Endothelial cell of umbilical vein (primary cell): ENCODE measurements at regions not wholly inside any gene's neighbourhood (a gene's known extent, or its start where the extent isn't known, plus 50 kb on each side); places are given as distances from the start of the nearest gene placed in this dataset.
A peak's percentile ranks its signal among the peaks of the same experiment; 100 is the strongest.

ENCODE experiments used
- BruUV-seq: library from RNA; stranded (reverse); fragments of 400-500 nt; replicated peaks from 2 replicates; lab custom pipeline; 2021; lab: Mats Ljungman, UMichigan
- CTCF ChIA-PET: fragments of 300-600, 350-600 bp; sonication (Branson Sonifier 250); formaldehyde crosslinking; loops from one replicate; lab custom pipeline; 2021; ENCODE audit warnings: antibody characterized with exemption, inconsistent platforms; lab: Charles Lee
- POLR2A ChIA-PET: fragments of 300-600, 350-600 bp; sonication (Branson Sonifier 250); formaldehyde crosslinking; loops from one replicate; lab custom pipeline; 2021; ENCODE audit warnings: antibody characterized with exemption, inconsistent platforms; lab: Charles Lee
- DNase-seq: peaks from one replicate; pipeline ENCODE4 v3.0.0-alpha.2; 2011; ENCODE audit warnings: low read depth, low spot score
- FAIRE-seq: peaks from 2 replicates; lab custom pipeline; 2011; peaks lifted over from hg19 to GRCh38; lab: Jason Lieb, UNC
- H2AFZ ChIP-seq: 2 replicates; pipeline ENCODE4 v1.6.0; 2012; ENCODE audit warnings: low read depth, low read length, control low read depth, inconsistent platforms
- H3K27ac ChIP-seq: 2 replicates; pipeline ENCODE4 v1.5.1; 2011; ENCODE audit warnings: low read depth, mild to moderate bottlenecking, control low read depth, low read length, moderate library complexity; ENCODE audit not compliant: insufficient read depth
- H3K27me3 ChIP-seq, 2 experiments: 2 replicates each; pipeline versions ENCODE4 v1.6.0 to v1.6.1; 2011; ENCODE audit warnings: low read length in 2 of 2, mixed read lengths in 1 of 2; ENCODE audit not compliant: control insufficient read depth in 2 of 2, insufficient read depth in 2 of 2
- H3K36me3 ChIP-seq, 2 experiments: 2 replicates in 1 of 2; 3 replicates in 1 of 2; pipeline ENCODE4 v1.5.1; 2011; ENCODE audit warnings: low read length in 2 of 2, mild to moderate bottlenecking in 1 of 2, moderate library complexity in 1 of 2; ENCODE audit not compliant: control insufficient read depth in 2 of 2, insufficient read depth in 2 of 2; ENCODE audit errors: extremely low read depth in 1 of 2
- H3K4me1 ChIP-seq: 3 replicates; pipeline ENCODE4 v1.5.1; 2011; ENCODE audit warnings: mild to moderate bottlenecking, low read length; ENCODE audit not compliant: control insufficient read depth, insufficient read depth; ENCODE audit errors: extremely low read depth
- H3K4me2 ChIP-seq: 2 replicates; pipeline ENCODE4 v1.6.1; 2011; ENCODE audit warnings: low read length, control low read depth, mixed read lengths; ENCODE audit not compliant: insufficient read depth
- H3K4me3 ChIP-seq, 3 experiments: fragments of 200-600 bp in 1 of 3; sonication (generic), shearing (Covaris generic) in 1 of 3; replicated peaks in 1 of 3; 2 replicates each; pipeline ENCODE4 v1.5.1; 2011 to 2016; ENCODE audit warnings: control low read depth in 3 of 3, low read length in 3 of 3, mild to moderate bottlenecking in 2 of 3, inconsistent platforms in 1 of 3, low read depth in 1 of 3, moderate library complexity in 1 of 3; ENCODE audit not compliant: insufficient read depth in 1 of 3
- H3K79me2 ChIP-seq: 2 replicates; pipeline ENCODE4 v1.6.0; 2012; ENCODE audit warnings: low read length, inconsistent platforms; ENCODE audit not compliant: control insufficient read depth, insufficient read depth
- H3K9ac ChIP-seq: replicated peaks from 2 replicates; pipeline ENCODE3; 2011; ENCODE audit warnings: low read length, control low read depth; ENCODE audit not compliant: insufficient read depth; ENCODE audit errors: extremely low read depth
- H3K9me1 ChIP-seq: replicated peaks from 3 replicates; pipeline ENCODE4 v1.6.0; 2011; ENCODE audit warnings: mild to moderate bottlenecking, low read length; ENCODE audit not compliant: control insufficient read depth, insufficient read depth; ENCODE audit errors: extremely low read depth
- H3K9me3 ChIP-seq: replicated peaks from 2 replicates; pipeline ENCODE4 v1.5.1; 2012; ENCODE audit warnings: low read length, inconsistent platforms; ENCODE audit not compliant: control insufficient read depth, insufficient read depth
- H4K20me1 ChIP-seq: replicated peaks from 2 replicates; pipeline ENCODE3; 2011; ENCODE audit warnings: mild to moderate bottlenecking, low read length; ENCODE audit not compliant: control insufficient read depth, insufficient read depth; ENCODE audit errors: extremely low read depth
- EZH2 ChIP-seq: IDR thresholded peaks from 2 replicates; pipeline ENCODE4 v1.6.1; 2012; ENCODE audit warnings: borderline replicate concordance, low read depth, mild to moderate bottlenecking, moderate library complexity, low read length, inconsistent platforms; ENCODE audit not compliant: severe bottlenecking
- FOS ChIP-seq: IDR thresholded peaks from 2 replicates; pipeline ENCODE4 v1.6.1; 2011; ENCODE audit warnings: mild to moderate bottlenecking, low read length, moderate library complexity, borderline replicate concordance; ENCODE audit not compliant: insufficient read depth
- GATA2 ChIP-seq: IDR thresholded peaks from 2 replicates; pipeline ENCODE4 v1.7.0; 2011; ENCODE audit warnings: low read depth, mild to moderate bottlenecking, moderate library complexity, mixed read lengths, low read length; ENCODE audit not compliant: insufficient read length, insufficient read depth
- JUN ChIP-seq: IDR thresholded peaks from 2 replicates; pipeline ENCODE4 v1.6.1; 2011; ENCODE audit warnings: borderline replicate concordance, low read depth; ENCODE audit not compliant: insufficient read length, insufficient read depth
- MYC ChIP-seq: IDR thresholded peaks from one replicate; pipeline ENCODE4 v1.6.1; 2011; ENCODE audit warnings: mild to moderate bottlenecking, low read depth, low read length
- POLR2A ChIP-seq: IDR thresholded peaks from 2 replicates; pipeline ENCODE4 v1.6.1; 2012; ENCODE audit warnings: low read depth, mild to moderate bottlenecking, control low read depth, low read length
- POLR2AphosphoS5 ChIP-seq: IDR thresholded peaks from 2 replicates; pipeline ENCODE4 v1.6.1; 2012; ENCODE audit warnings: low read depth, mild to moderate bottlenecking, control low read depth, low read length, moderate library complexity; ENCODE audit not compliant: insufficient read depth
- dilution Hi-C: fragments of 300-500 bp; cut with MboI; formaldehyde crosslinking; loops from one replicate; pipeline ENCODE4 v1.15.0; 2019; ENCODE audit warnings: low sequenced_read_pairs; ENCODE audit not compliant: extremely low pct_ligation_motif_present
- intact Hi-C: fragments of 100-400 bp; cut with micrococcal nuclease; formaldehyde crosslinking; loops from one replicate; pipeline ENCODE4 v1.10.0; 2022
- TF ChIP-seq, protein P1 (sequence below), 2 donors: IDR thresholded peaks; 1 replicate in 1 of 2; 2 replicates in 1 of 2; pipeline ENCODE4 v1.5.1; 2011; ENCODE audit warnings: low read length in 2 of 2, mild to moderate bottlenecking in 2 of 2, moderate library complexity in 2 of 2, control low read depth in 1 of 2, inconsistent platforms in 1 of 2, low read depth in 1 of 2; ENCODE audit not compliant: insufficient read depth in 1 of 2; ENCODE audit errors: extremely low read depth in 1 of 2
- TF ChIP-seq, protein P2 (sequence below): IDR thresholded peaks from 2 replicates; pipeline ENCODE4 v1.6.1; 2011; ENCODE audit not compliant: insufficient read depth, insufficient read length

DNA sequence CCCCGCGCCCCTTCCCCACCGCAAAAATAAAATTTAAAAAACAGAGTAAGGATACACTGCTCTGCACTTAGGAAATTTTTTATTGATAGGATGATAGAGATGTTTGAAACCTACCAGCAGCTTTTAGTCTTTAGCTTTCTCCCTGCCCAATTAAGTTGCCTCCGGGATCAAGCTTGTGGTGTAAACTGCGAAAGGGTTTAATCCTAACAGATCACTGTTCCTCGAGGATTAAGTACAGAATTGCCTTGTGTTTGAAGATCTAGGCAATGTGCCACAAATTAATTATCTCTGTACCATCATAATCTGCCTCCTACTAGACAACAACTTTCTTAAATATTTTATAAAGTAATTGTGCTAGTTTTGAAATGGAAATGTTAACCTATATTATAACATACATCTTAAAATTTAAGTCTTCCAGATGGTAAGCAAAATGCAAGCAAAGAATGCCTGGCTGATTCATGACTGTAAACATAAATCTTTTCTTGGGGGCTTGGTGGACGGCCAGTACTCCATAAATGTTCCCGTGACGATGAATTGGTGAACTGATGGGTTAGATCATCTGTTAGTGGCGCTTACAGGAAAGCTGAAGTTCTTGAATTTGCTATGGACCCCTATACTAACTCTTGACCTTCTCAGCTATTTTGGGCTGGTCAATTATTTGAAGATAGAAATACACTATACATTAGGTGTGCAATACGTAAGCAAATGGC, 58.0 kb upstream of the ARHGAP18 start:
- no peak overlapping the region for H3K9ac ChIP-seq
- CTCF ChIA-PET, result interaction anchor here (0.8 to 1.8 kb wide), 10 partner anchors 8 to 268 kb away, joined by 3 to 8 read pairs (median 3); partner anchors contain the start of gene ARHGAP18
- H2AFZ ChIP-seq, result peak overlapping the region; percentile 96
- H3K36me3 ChIP-seq, result no peaks in the 10 kb centered on the region
- peaks cover 9% of the 10 kb centered on the region for H3K4me1 ChIP-seq
- H3K27ac ChIP-seq, result no peak overlapping the region
- dilution Hi-C loops, result no loop called here
- H3K9me1 ChIP-seq, result no peaks in the 10 kb centered on the region
- no peaks in the 10 kb centered on the region for H3K79me2 ChIP-seq
- H3K4me3 ChIP-seq, result peak overlapping the region in 1 of 3 experiments; percentile 66
- FAIRE-seq, result no peak
- H3K9me3 ChIP-seq, result no peaks in the 10 kb centered on the region
- no TSS peak for BruUV-seq
- POLR2A ChIA-PET, result interaction anchor here (1.0 kb wide), 1 partner anchor 58 kb away, joined by 3 read pairs; no protein-coding TSS in a partner anchor
- peak overlapping the region; percentile 95 for H3K4me2 ChIP-seq
- DNase-seq, result no peak
- H3K27me3 ChIP-seq, result peaks cover 6 to 7% of the 10 kb centered on the region in 2 experiments
- H4K20me1 ChIP-seq, result no peaks in the 10 kb centered on the region
- no peak for TF ChIP-seq GATA2
- no peak for TF ChIP-seq FOS
- TF ChIP-seq, protein P1, sequence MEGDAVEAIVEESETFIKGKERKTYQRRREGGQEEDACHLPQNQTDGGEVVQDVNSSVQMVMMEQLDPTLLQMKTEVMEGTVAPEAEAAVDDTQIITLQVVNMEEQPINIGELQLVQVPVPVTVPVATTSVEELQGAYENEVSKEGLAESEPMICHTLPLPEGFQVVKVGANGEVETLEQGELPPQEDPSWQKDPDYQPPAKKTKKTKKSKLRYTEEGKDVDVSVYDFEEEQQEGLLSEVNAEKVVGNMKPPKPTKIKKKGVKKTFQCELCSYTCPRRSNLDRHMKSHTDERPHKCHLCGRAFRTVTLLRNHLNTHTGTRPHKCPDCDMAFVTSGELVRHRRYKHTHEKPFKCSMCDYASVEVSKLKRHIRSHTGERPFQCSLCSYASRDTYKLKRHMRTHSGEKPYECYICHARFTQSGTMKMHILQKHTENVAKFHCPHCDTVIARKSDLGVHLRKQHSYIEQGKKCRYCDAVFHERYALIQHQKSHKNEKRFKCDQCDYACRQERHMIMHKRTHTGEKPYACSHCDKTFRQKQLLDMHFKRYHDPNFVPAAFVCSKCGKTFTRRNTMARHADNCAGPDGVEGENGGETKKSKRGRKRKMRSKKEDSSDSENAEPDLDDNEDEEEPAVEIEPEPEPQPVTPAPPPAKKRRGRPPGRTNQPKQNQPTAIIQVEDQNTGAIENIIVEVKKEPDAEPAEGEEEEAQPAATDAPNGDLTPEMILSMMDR (IDR thresholded peaks at IDR 0.05; ENCODE audit: extremely low read depth in 1 of 2, insufficient read depth in 1 of 2, low read depth in 1 of 2, low read length in 2 of 2), result no peak
- TF ChIP-seq MYC, result no peak
- TF ChIP-seq, protein P2, sequence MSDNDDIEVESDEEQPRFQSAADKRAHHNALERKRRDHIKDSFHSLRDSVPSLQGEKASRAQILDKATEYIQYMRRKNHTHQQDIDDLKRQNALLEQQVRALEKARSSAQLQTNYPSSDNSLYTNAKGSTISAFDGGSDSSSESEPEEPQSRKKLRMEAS, result no peak
- TF ChIP-seq JUN, result no peak
- TF ChIP-seq POLR2A, result no peak
- TF ChIP-seq POLR2AphosphoS5, result no peak
- no peak for TF ChIP-seq EZH2
- intact Hi-C loops, result no loop called here
